Caco-2 (cell line): ENCODE measurements at regions not wholly inside any gene's neighbourhood (a gene's known extent, or its start where the extent isn't known, plus 50 kb on each side); places are given as distances from the start of the nearest gene placed in this dataset.

Experiments
- BruUV-seq: library from RNA; stranded (reverse); fragments of 400-500 nt; replicated peaks from 2 replicates; lab custom pipeline; 2021; lab: Mats Ljungman, UMichigan
- CTCF ChIA-PET: fragments of 300-600 bp; sonication (Branson Sonifier 250); formaldehyde crosslinking; loops from one replicate; lab custom pipeline; 2022; ENCODE audit warnings: antibody characterized with exemption; lab: Charles Lee
- POLR2A ChIA-PET: fragments of 300-600 bp; sonication (Branson Sonifier 250); formaldehyde crosslinking; loops from one replicate; lab custom pipeline; 2022; ENCODE audit warnings: antibody characterized with exemption; lab: Charles Lee
- DNase-seq, 2 experiments: peaks; one replicate each; pipeline versions ENCODE4 v3.0.0 to v3.0.0-alpha.2; 2020 to 2022
- H3K27me3 ChIP-seq: replicated peaks from 2 replicates; pipeline ENCODE4 v1.6.0; 2011; ENCODE audit warnings: low read length; ENCODE audit not compliant: control insufficient read depth, insufficient read depth
- H3K36me3 ChIP-seq: 2 replicates; pipeline ENCODE4 v1.5.1; 2011; ENCODE audit warnings: low read length; ENCODE audit not compliant: control insufficient read depth, insufficient read depth
- H3K4me1 ChIP-seq: fragments of 250-450 bp; sonication (Bioruptor Pico); 2 replicates; pipeline ENCODE4 v1.5.1; 2020; ENCODE audit warnings: mild to moderate bottlenecking
- H3K4me3 ChIP-seq: 2 replicates; pipeline ENCODE4 v1.5.1; 2011; ENCODE audit warnings: low read depth, mild to moderate bottlenecking, control low read depth, low read length
- H3K9me3 ChIP-seq: fragments of 250-450 bp; sonication (Bioruptor Pico); 2 replicates; pipeline ENCODE4 v1.5.1; 2020; ENCODE audit warnings: mild to moderate bottlenecking, moderate library complexity
- H3K27ac Mint-ChIP-seq: one replicate; pipeline ENCODE4 v1.8.0; 2022; ENCODE audit warnings: mixed read lengths; ENCODE audit not compliant: unreplicated experiment
- H3K27me3 Mint-ChIP-seq: one replicate; pipeline ENCODE4 v1.8.0; 2022; ENCODE audit warnings: mixed read lengths; ENCODE audit not compliant: insufficient read depth, unreplicated experiment
- H3K36me3 Mint-ChIP-seq: one replicate; pipeline ENCODE4 v1.8.0; 2022; ENCODE audit warnings: mild to moderate bottlenecking, mixed read lengths; ENCODE audit not compliant: insufficient read depth, unreplicated experiment
- H3K4me1 Mint-ChIP-seq: one replicate; pipeline ENCODE4 v1.8.0; 2022; ENCODE audit warnings: low read depth, mixed read lengths; ENCODE audit not compliant: unreplicated experiment
- H3K4me3 Mint-ChIP-seq: one replicate; pipeline ENCODE4 v1.8.0; 2022; ENCODE audit warnings: mild to moderate bottlenecking, moderate library complexity, mixed read lengths; ENCODE audit not compliant: unreplicated experiment
- H3K9me3 Mint-ChIP-seq: one replicate; pipeline ENCODE4 v1.8.0; 2022; ENCODE audit warnings: mixed read lengths; ENCODE audit not compliant: unreplicated experiment
- CTCF ChIP-seq, 2 experiments: fragments of 200-600 bp in 1 of 2; IDR thresholded peaks; 1 replicate in 1 of 2; 2 replicates in 1 of 2; pipeline versions ENCODE4 v1.5.1 to v1.8.0; 2011 to 2022; ENCODE audit warnings: antibody characterized with exemption in 1 of 2, control low read depth in 1 of 2, inconsistent platforms in 1 of 2, low read depth in 1 of 2, low read length in 1 of 2, mild to moderate bottlenecking in 1 of 2, moderate library complexity in 1 of 2; ENCODE audit not compliant: insufficient read depth in 1 of 2, severe bottlenecking in 1 of 2, unreplicated experiment in 1 of 2
- intact Hi-C: fragments of 100-400 bp; cut with micrococcal nuclease; formaldehyde crosslinking; loops from one replicate; pipeline ENCODE4 v1.10.0; 2022; ENCODE audit not compliant: unreplicated experiment

- Histone ChIP-seq H3K27me3 (no peaks in the 10 kb centered on the region), H3K36me3 (no peaks in the 10 kb centered on the region), H3K4me3 (no peak overlapping the region), H3K4me1 (peaks cover 35% of the 10 kb centered on the region), H3K9me3 (peaks cover 20% of the 10 kb centered on the region; the same call in 1 of the 2 replicates)
- ChIA-PET CTCF (no interaction called here), POLR2A (interaction anchor here (0.6 kb wide), 1 partner anchor 27 kb away, joined by 3 read pairs; no protein-coding TSS in a partner anchor)
- H3K9me3 Mint-ChIP-seq = peaks cover 20% of the 10 kb centered on the region
- H3K36me3 Mint-ChIP-seq = peaks cover 9% of the 10 kb centered on the region
- H3K27ac Mint-ChIP-seq = peak overlapping the region; percentile 81
- H3K27me3 Mint-ChIP-seq = no peaks in the 10 kb centered on the region
- intact Hi-C loops = loop anchor here (1.0 to 10.0 kb wide), 5 partner anchors 11 to 1016 kb away; no protein-coding TSS in a partner anchor
- BruUV-seq = no TSS peak
- H3K4me1 Mint-ChIP-seq = peaks cover 25% of the 10 kb centered on the region
- no peak overlapping the region for H3K4me3 Mint-ChIP-seq
- DNase-seq = peak; percentile 48 to 66
- TF ChIP-seq CTCF (IDR thresholded peaks at IDR 0.05; ENCODE audit: insufficient read depth in 1 of 2, low read depth in 1 of 2, low read length in 1 of 2, severe bottlenecking in 1 of 2, unreplicated experiment in 1 of 2) = no peak
Observed at GRCh38 chr11:39363571-39363970, 2095.9 kb downstream of the LRRC4C start.

GRCh38 chr11:39361557-39361956 lies 2097.9 kb downstream of the LRRC4C start:
- Mint-ChIP-seq H3K9me3 (peaks cover 20% of the 10 kb centered on the region), H3K36me3 (peaks cover 9% of the 10 kb centered on the region), H3K27ac (no peak overlapping the region), H3K27me3 (no peaks in the 10 kb centered on the region), H3K4me3 (no peak overlapping the region), H3K4me1 (peaks cover 19% of the 10 kb centered on the region)
- Histone ChIP-seq H3K36me3 (no peaks in the 10 kb centered on the region), H3K27me3 (no peaks in the 10 kb centered on the region), H3K9me3 (peaks cover 20% of the 10 kb centered on the region; the same call in 1 of the 2 replicates), H3K4me3 (no peak overlapping the region), H3K4me1 (peaks cover 34% of the 10 kb centered on the region)
- DNase-seq = no peak
- no peak for TF ChIP-seq CTCF (IDR thresholded peaks at IDR 0.05; ENCODE audit: insufficient read depth in 1 of 2, low read depth in 1 of 2, low read length in 1 of 2, severe bottlenecking in 1 of 2, unreplicated experiment in 1 of 2)
- ChIA-PET CTCF (no interaction called here), POLR2A (no interaction called here)
- BruUV-seq = no TSS peak
- intact Hi-C loops = loop anchor here (5.0 to 10.0 kb wide), 2 partner anchors 347 to 1014 kb away; no protein-coding TSS in a partner anchor

GRCh38 chr11:39345834-39346442 lies 2113.5 kb downstream of the LRRC4C start:
- POLR2A ChIA-PET = no interaction called here
- H3K27me3 Mint-ChIP-seq = no peaks in the 10 kb centered on the region
- no peak overlapping the region for H3K27ac Mint-ChIP-seq
- Histone ChIP-seq H3K36me3 (no peaks in the 10 kb centered on the region), H3K27me3 (no peaks in the 10 kb centered on the region), H3K4me1 (0 out of 2 replicates have a peak, but pooled peaks cover 7% of the 10 kb centered on the region), H3K4me3 (no peak overlapping the region), H3K9me3 (peaks cover 6% of the 10 kb centered on the region)
- H3K4me1 Mint-ChIP-seq = no peaks in the 10 kb centered on the region
- CTCF ChIA-PET = no interaction called here
- H3K9me3 Mint-ChIP-seq = no peaks in the 10 kb centered on the region
- intact Hi-C loops = no loop called here
- H3K36me3 Mint-ChIP-seq = no peaks in the 10 kb centered on the region
- TF ChIP-seq CTCF (IDR thresholded peaks at IDR 0.05; ENCODE audit: insufficient read depth in 1 of 2, low read depth in 1 of 2, low read length in 1 of 2, severe bottlenecking in 1 of 2, unreplicated experiment in 1 of 2) = no peak
- no peak for DNase-seq
- no peak overlapping the region for H3K4me3 Mint-ChIP-seq
- BruUV-seq = no TSS peak
